ENCODE measurements at regions not wholly inside any gene's neighbourhood (a gene's known extent, or its start where the extent isn't known, plus 50 kb on each side); places are given as distances from the start of the nearest gene placed in this dataset.

DNA sequence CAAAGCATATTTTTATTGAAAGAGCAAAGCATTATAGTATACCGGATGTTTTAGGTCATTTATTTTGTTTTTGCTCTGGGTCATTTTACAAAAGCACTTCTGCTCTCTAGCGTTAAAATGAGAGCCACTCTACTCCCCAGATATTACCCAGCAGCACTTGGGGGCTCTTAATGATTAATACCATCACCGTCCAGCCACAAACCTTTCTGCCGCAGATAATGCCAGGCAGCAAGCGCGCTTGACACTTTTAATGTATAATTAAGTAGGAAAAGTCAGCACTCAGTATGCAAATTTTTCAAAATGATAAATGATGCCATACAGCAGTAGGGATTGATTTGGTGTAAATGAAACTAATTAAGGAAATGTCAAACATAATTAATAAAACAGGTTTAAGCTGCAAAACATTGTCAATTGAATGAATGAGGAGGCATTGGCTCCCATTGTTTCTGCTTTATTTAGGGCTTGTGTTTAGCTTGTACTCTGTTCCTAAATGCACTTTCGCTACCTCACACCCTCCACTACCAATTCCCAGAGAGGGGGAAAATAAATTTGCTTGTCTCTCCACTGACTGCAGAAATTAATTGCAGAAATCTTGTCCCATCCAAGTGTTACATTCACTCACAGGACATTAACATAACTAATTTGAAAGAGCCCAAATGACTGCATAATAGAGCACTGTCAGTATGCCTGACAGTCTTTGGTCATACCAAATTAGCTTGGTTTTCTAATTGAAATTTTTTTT lies 358.8 kb upstream of the ARRDC3 start:
- Mint-ChIP-seq H3K27ac (no peak overlapping the region), H3K9me3 (peaks cover 6 to 10% of the 10 kb centered on the region in 2 donors), H3K36me3 (no peaks in the 10 kb centered on the region)
- no peak for ATAC-seq
- DNase-seq (ENCODE audit: low spot score in 2 of 2) = no peak

DNA sequence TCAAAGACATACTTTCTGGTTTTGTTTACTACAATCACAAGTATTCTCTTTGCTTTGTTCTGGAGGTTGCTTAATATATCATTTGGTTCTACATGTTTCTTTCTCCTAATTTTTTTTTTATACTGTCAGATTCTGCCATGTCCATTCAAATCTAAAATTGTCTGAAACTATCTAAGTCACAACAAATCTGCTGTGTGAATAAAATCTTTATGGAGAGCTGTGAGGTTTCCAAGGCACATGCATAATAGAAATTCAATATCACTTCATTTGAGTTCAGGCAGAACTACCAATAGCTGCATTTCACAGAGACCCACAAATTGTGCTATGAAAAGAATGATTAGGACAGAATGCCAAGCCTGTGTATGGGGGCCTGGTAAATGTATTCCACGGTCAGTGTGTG lies 346.9 kb upstream of the ARRDC3 start:
- Mint-ChIP-seq H3K36me3 (no peaks in the 10 kb centered on the region), H3K9me3 (peaks cover 0 to 4% of the 10 kb centered on the region in 2 donors), H3K27ac (no peak overlapping the region)
- no peak for ATAC-seq
- DNase-seq (ENCODE audit: low spot score in 2 of 2) = no peak

DNA sequence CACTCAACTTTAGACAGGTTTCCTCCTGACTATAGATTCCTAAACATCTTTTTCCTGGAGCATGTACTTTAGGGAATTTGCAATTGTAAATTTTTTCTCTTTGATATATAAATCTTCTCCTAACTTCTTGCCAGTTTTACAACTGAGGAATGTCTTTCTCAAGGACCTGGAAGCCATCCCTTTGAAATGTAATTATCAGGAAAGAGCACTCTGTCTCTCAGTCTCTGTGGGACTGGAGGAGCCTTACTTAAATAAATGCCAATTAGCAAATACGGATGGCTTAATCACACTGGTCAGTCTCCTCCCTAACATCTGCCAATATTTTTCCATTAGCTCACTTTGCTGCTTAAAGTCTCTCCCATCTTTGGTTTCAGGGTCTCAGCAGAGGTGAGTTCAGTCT lies 344.3 kb upstream of the ARRDC3 start:
- DNase-seq (ENCODE audit: low spot score in 2 of 2) = no peak
- no peak for ATAC-seq
- H3K27ac Mint-ChIP-seq = no peak overlapping the region
- no peaks in the 10 kb centered on the region for H3K9me3 Mint-ChIP-seq
- H3K36me3 Mint-ChIP-seq = no peaks in the 10 kb centered on the region

DNA sequence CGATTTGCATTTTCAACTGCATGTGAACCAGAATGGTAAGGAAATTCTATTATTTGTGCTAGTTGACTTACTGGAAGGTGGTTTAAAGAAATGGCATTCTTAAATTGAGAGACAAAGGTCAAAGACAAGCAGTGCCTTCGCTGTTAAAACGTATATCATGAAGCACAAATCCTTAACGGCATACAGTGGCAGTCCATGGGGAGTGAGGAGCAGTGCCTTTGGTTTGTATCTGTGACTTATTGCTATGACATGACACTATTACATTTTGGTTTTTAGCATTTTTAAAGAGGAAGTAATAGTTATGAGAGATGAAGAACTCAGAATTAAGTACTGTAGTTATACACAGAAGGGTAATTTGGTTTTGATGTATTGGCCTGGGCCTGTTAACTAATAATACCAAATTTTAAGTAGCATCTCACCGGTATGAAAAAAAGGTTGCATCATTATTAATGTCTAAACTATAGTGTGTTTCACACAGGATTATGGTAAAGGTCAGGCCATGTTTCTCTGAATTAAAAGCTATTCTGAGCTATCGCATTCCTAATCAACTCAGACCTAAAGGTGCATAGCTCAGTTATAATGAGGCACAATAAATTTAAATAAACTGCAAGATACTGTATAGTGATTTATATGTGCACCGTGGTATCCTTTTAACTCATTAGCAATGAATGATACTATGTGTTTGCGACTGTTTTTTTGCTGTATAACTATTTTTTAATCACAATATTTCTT lies 339.8 kb upstream of the ARRDC3 start:
- H3K36me3 Mint-ChIP-seq = no peaks in the 10 kb centered on the region
- DNase-seq (ENCODE audit: low spot score in 2 of 2) = no peak
- ATAC-seq = no peak
- peaks cover 2 to 4% of the 10 kb centered on the region in 2 donors for H3K9me3 Mint-ChIP-seq
- no peak overlapping the region for H3K27ac Mint-ChIP-seq

DNA sequence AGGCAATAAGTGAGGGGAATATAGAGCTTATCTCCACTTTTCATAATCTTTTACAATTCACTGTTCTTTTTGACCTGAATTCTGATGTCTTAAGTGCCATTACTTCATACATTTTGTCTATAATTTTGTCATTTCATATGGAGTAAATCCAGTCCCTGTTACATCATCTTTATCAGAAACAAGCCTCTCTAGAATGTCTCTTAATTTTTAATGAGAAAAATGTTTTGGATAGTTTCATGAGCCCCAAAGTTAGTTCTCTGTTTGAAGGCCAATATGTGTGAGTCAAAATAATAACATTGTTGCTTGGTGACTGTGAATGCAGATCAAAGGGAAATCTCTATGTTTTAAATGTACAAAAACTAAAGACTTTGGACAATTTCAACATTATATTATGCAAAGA lies 329.6 kb upstream of the ARRDC3 start:
- H3K9me3 Mint-ChIP-seq = peaks cover 4 to 11% of the 10 kb centered on the region in 2 donors
- no peaks in the 10 kb centered on the region for H3K36me3 Mint-ChIP-seq
- DNase-seq (ENCODE audit: low spot score in 2 of 2) (no peak), ATAC-seq (no peak)
- no peak overlapping the region for H3K27ac Mint-ChIP-seq

DNA sequence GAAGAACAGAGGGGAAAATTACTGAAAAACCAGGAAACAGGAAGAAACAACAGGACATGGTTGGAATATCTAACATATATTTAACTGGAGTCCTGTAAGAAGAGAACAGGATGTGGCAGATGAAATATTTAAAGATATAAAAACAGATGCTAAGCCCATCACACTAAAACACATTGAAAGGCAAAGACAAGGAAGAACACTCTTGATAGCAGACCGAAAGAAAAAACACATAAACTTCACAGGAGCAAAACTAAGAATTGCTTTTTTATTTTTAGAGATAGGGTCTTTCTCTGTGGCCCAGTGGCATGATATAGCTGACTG lies 324.4 kb upstream of the ARRDC3 start:
- Mint-ChIP-seq H3K27ac (peak overlapping the region in 1 of 2 donors; percentile 48), H3K9me3 (peaks cover 10 to 14% of the 10 kb centered on the region in 2 donors), H3K36me3 (no peaks in the 10 kb centered on the region)
- ATAC-seq = no peak
- DNase-seq (ENCODE audit: low spot score in 2 of 2) = no peak

DNA sequence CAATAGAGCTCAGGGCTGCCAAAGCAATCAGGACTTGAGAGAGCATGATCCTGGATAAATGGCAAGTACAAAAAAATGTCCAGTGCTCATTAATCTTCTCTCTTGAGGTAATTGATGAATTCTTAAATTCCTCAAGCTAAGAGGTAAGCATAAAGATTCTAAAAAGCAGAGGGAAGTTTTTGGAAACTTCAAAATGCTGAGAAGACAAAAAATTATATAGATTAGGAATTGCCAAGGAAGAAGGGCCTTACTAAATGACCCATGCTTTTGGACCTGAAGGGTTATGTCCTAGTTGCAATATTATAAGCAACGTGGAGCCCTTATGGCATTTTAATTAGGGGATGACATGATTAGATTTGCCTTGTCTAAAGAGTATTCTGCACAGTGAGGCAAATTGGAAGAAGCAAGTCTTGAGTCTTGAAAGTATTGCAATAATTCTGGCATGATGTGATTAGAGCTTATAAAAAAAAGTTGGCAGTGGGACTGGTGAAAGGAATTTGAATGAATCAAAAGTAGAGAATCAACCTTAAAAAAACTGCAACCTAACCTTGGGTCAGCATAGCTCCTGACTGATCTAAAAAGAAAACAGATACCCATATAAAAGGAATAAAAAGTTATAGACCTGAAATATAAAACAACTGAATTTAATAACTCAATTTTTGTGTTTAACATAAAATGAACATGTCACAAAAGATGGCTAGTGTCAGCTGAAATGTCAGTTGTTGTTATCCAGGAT lies 323.8 kb upstream of the ARRDC3 start:
- no peak for DNase-seq (ENCODE audit: low spot score in 2 of 2)
- no peaks in the 10 kb centered on the region for H3K36me3 Mint-ChIP-seq
- peak overlapping the region in 1 of 2 donors; percentile 48 for H3K27ac Mint-ChIP-seq
- no peak for ATAC-seq
- H3K9me3 Mint-ChIP-seq = peaks cover 10 to 14% of the 10 kb centered on the region in 2 donors

DNA sequence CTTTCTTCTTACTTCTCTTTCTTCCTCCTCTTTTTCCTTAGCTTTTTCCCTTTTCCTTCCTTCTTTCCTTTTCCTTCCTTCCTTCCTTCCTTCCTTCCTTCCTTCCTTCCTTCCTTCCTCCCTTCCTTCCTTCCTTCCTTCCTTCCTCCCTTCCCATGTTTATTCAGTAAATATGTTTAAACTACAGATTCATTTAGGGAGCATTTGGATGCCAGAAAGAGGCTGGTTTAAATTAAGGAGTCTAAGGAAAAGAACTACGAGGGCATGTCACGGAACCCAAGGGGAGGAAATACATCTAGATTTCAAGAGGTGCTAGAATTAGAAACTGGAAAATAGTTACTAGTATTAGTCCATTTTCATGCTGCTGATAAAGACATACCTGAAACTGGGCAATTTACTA lies 320.0 kb upstream of the ARRDC3 start:
- Mint-ChIP-seq H3K27ac (no peak overlapping the region), H3K9me3 (peaks cover 18 to 22% of the 10 kb centered on the region in 2 donors), H3K36me3 (no peaks in the 10 kb centered on the region)
- no peak for DNase-seq (ENCODE audit: low spot score in 2 of 2)
- ATAC-seq = no peak

DNA sequence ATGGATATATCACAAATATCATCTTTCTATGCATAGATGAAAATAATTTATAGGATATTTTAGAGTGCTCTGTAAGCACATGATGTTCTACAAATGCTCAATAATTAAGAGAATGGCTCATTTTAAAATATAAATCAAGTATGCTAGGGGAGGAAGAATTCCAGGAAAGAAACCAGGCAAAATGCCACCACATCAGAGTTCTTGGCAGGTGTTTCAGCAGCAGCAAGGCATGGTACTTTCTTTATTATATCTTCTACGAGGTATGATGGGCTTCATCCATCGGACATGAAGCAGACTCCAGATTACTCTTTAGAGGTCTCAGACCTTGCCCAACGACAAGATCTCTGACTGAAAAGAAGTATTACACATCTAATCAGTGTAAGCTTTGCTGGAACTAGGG lies 316.3 kb upstream of the ARRDC3 start:
- Mint-ChIP-seq H3K27ac (no peak overlapping the region), H3K9me3 (peaks cover 23 to 25% of the 10 kb centered on the region in 2 donors)
- ATAC-seq = no peak

DNA sequence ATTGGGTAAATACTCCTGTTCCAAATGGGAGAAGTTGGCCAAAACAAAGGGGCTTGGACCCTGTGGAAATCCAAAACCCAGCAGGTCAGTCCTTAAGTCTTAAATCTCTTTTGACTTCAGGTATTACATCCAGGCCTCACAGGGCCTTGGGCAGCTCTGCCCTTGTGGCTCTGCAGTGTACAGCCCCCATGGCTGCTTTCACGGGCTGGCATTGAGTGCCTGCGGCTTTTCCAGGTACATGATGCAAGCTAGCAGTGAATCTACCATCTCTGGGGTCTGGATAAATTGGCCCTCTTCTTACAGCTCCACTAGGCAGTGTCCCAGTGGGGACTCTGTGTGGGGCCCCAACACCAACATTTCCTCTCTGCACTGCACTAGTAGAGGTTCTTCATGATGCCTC lies 308.5 kb upstream of the ARRDC3 start:
- H3K36me3 Mint-ChIP-seq = peaks cover 0 to 6% of the 10 kb centered on the region in 2 donors

More for the DNA sequence above, 316.3 kb upstream of the ARRDC3 start:
- H3K36me3 Mint-ChIP-seq = no peaks in the 10 kb centered on the region
- DNase-seq (ENCODE audit: low spot score in 2 of 2) = no peak

DNA sequence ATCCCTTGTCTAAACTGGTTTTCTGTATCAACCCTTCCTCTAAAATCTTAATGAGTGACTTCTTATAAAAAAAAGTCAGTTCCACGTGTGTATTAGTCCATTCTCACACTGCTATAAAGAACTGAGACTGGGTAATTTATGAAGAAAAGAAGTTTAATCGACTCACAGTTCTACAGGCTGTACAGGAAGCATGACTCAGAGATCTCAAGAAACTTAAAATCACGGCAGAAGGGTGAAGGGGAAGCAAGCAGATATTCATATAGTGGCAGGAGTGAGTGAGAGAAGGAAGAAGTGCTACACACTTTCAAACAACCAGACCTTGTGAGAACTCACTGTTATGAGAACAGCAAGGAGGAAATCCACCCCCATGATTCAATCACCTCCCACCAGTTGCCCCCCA lies 307.8 kb upstream of the ARRDC3 start:
- Mint-ChIP-seq H3K9me3 (peaks cover 11 to 14% of the 10 kb centered on the region in 2 donors), H3K27ac (no peak overlapping the region), H3K36me3 (peaks cover 0 to 6% of the 10 kb centered on the region in 2 donors)
- DNase-seq (ENCODE audit: low spot score in 2 of 2) (no peak), ATAC-seq (no peak)

More for the DNA sequence above, 308.5 kb upstream of the ARRDC3 start:
- Mint-ChIP-seq H3K27ac (no peak overlapping the region), H3K9me3 (peaks cover 18 to 21% of the 10 kb centered on the region in 2 donors)
- ATAC-seq (no peak), DNase-seq (ENCODE audit: low spot score in 2 of 2) (no peak)

DNA sequence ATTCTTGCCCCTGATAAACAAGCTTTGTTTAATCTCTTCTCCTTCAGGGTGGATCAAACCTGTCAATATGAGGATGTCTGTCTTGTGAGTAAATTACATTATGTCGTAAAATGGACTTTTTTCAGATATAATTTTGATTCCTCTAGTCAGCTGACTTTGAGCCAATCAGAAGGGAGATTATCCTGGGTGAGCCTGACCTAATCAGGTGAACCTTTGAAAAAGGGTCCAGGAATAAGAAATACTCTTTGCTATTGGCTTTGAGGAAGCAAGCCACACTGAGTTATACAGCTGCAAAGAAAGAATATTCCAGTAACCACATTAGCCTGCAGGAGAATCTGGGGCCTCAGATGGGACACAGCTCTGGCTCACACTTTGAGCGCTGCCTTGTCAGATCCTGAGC lies 304.3 kb upstream of the ARRDC3 start:
- no peak for DNase-seq (ENCODE audit: low spot score in 2 of 2)
- Mint-ChIP-seq H3K9me3 (peaks cover 1 to 5% of the 10 kb centered on the region in 2 donors), H3K36me3 (peaks cover 0 to under 1% of the 10 kb centered on the region in 2 donors), H3K27ac (no peak overlapping the region)
- no peak for ATAC-seq

DNA sequence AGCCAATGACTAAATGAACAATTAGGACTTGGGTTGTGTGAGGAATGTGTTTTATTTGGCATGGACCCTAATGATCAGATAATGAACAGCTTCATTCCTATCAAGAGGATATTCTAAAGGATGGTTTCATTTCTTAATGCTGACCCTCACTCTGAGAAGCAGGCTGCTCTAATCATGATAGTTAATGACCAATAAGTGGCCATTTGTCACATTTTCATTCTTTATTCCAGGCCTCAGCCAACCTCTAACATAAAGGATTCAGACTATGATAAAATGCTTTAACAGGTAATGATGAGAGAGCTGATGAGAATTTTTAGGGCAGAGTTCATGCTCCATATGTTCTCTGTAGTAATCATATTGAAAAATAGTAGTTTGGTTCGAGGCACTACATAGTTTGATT lies 301.5 kb upstream of the ARRDC3 start:
- ATAC-seq (no peak), DNase-seq (ENCODE audit: low spot score in 2 of 2) (no peak)
- Mint-ChIP-seq H3K27ac (no peak overlapping the region), H3K9me3 (peaks cover 0 to 3% of the 10 kb centered on the region in 2 donors), H3K36me3 (no peaks in the 10 kb centered on the region)

DNA sequence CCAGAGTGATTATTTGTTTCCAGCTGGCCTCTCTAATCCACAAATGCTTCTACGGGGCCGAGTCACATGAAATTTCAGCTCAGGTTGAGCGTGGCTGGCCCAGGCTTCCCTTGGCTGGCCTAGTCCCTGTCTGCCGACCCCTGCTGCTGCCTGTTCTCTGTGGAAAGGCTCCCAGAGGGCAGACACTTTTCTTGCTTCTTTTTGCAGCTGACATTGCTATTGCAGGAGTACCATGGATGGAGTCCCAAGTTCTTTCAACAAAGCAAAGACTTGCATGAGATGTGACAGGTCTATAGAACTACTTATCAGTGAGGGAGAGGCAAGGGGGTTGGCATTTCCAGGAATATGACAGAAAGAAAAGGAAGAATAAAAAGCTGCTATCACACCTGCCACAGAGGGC lies 287.4 kb upstream of the ARRDC3 start:
- no peak for ATAC-seq
- Mint-ChIP-seq H3K36me3 (no peaks in the 10 kb centered on the region), H3K27ac (no peak overlapping the region), H3K9me3 (peaks cover 0 to 4% of the 10 kb centered on the region in 2 donors)
- no peak for DNase-seq (ENCODE audit: low spot score in 2 of 2)

DNA sequence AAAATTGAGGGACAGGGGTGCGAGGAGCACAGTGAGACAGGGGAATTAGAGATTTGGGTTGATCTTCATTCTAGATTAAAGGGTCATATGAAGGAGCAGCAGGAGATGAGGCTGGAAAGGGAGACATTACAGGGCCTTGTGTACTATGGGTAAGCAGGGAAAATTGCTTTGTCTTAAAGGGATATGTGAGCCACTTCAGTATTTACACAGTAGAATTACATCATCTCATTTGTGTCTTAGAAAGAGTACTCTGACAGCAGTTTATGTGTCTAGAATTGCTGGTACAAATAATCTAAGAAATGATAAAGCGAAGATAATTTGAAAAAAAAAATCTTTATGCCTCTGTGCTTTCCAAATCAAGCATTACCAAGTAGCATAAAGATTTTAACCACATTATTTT lies 287.0 kb upstream of the ARRDC3 start:
- DNase-seq (ENCODE audit: low spot score in 2 of 2) (no peak), ATAC-seq (no peak)
- Mint-ChIP-seq H3K9me3 (peaks cover 0 to 4% of the 10 kb centered on the region in 2 donors), H3K27ac (no peak overlapping the region), H3K36me3 (no peaks in the 10 kb centered on the region)

DNA sequence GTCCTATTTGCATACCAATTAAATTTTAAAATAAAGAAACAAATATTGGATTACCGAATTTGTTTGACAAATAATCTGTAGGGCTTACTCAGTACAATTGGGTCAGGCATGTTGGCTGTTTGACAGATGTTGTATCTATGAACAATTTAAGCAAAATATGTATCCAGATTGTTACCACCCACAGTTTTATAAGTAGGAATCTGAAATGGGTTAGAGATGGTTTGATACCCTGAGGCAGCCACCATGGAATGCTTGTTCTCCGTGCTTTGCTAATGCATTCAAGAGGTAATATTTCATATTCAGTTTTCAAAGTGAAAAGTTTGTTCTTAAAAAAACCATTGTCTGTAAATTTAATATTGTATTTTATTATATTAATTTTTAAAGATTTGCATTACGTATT lies 285.1 kb upstream of the ARRDC3 start:
- no peaks in the 10 kb centered on the region for H3K36me3 Mint-ChIP-seq
- no peak for ATAC-seq
- peaks cover 0 to 5% of the 10 kb centered on the region in 2 donors for H3K9me3 Mint-ChIP-seq
- DNase-seq (ENCODE audit: low spot score in 2 of 2) = no peak
- H3K27ac Mint-ChIP-seq = no peak overlapping the region

DNA sequence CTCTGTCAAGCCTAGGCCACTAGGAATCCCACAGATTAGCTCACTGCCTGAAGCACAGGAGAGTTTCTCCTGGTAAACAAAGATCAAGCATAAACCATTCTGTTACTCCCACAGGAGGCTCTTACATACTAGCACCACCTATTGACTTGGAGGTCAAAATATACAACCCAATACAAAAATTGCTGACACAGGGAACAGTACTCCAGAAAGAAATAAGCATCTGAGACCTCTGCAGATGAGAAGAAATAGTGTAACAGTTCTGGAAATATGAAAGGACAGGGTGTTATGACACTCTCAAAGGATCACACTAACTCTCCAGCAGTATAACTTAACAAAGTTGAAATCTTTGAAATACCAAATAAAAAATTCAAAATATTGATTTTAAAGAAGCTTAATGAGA lies 269.6 kb upstream of the ARRDC3 start:
- ATAC-seq (no peak), DNase-seq (ENCODE audit: low spot score in 2 of 2) (no peak)
- peaks cover 19 to 21% of the 10 kb centered on the region in 2 donors for H3K9me3 Mint-ChIP-seq
- H3K27ac Mint-ChIP-seq = no peak overlapping the region
- H3K36me3 Mint-ChIP-seq = no peaks in the 10 kb centered on the region

All from activated naive CD4-positive, alpha-beta T cell treated with anti-CD3 and anti-CD28 coated beads, Interleukin-2, amount 50 U/mL, for 72 hours (primary cell).